Osteoblast (primary cell): ENCODE measurements at regions not wholly inside any gene's neighbourhood (a gene's known extent, or its start where the extent isn't known, plus 50 kb on each side); places are given as distances from the start of the nearest gene placed in this dataset.

ENCODE experiments used
- DNase-seq: peaks from one replicate; pipeline ENCODE4 v3.0.0; 2011; ENCODE audit warnings: low spot score, mixed read lengths; ENCODE audit not compliant: insufficient read length; ENCODE audit errors: missing footprints
- H2AFZ ChIP-seq: 2 replicates; pipeline ENCODE4 v1.6.0; 2011; ENCODE audit warnings: mild to moderate bottlenecking, low read length
- H3K27ac ChIP-seq: 2 replicates; pipeline ENCODE4 v1.5.1; 2011; ENCODE audit warnings: mild to moderate bottlenecking, low read depth, low read length, moderate library complexity
- H3K27me3 ChIP-seq: 2 replicates; pipeline ENCODE4 v1.6.0; 2012; ENCODE audit warnings: mild to moderate bottlenecking, control low read depth, inconsistent platforms, low read length, moderate library complexity; ENCODE audit not compliant: insufficient read depth
- H3K36me3 ChIP-seq: 2 replicates; pipeline ENCODE4 v1.5.1; 2011; ENCODE audit warnings: mild to moderate bottlenecking, low read length, control low read depth, moderate library complexity; ENCODE audit not compliant: insufficient read depth
- H3K4me1 ChIP-seq: 2 replicates; pipeline ENCODE4 v1.5.1; 2011; ENCODE audit warnings: mild to moderate bottlenecking, low read length, control low read depth, moderate library complexity; ENCODE audit not compliant: insufficient read depth
- H3K4me2 ChIP-seq: 2 replicates; pipeline ENCODE4 v1.6.0; 2011; ENCODE audit warnings: mild to moderate bottlenecking, low read length; ENCODE audit not compliant: insufficient read depth
- H3K4me3 ChIP-seq: fragments of 200-600 bp; sonication (generic); 3 replicates; pipeline ENCODE4 v1.5.1; 2012; ENCODE audit warnings: mild to moderate bottlenecking, low read length, inconsistent platforms; ENCODE audit not compliant: insufficient read depth
- H3K79me2 ChIP-seq: 2 replicates; pipeline ENCODE4 v1.6.0; 2012; ENCODE audit warnings: mild to moderate bottlenecking, low read length, control low read depth, inconsistent platforms; ENCODE audit not compliant: insufficient read depth
- H3K9me3 ChIP-seq: 2 replicates; pipeline ENCODE4 v1.5.1; 2011; ENCODE audit warnings: low read depth, low read length, control low read depth
- H4K20me1 ChIP-seq: 2 replicates; pipeline ENCODE4 v1.6.0; 2012; ENCODE audit warnings: mild to moderate bottlenecking, low read length, control low read depth; ENCODE audit not compliant: insufficient read depth
- CTCF ChIP-seq: IDR thresholded peaks from 2 replicates; pipeline ENCODE4 v1.5.1; 2011; ENCODE audit warnings: mild to moderate bottlenecking, low read depth, low read length, moderate library complexity; ENCODE audit errors: extremely low read depth

DNA sequence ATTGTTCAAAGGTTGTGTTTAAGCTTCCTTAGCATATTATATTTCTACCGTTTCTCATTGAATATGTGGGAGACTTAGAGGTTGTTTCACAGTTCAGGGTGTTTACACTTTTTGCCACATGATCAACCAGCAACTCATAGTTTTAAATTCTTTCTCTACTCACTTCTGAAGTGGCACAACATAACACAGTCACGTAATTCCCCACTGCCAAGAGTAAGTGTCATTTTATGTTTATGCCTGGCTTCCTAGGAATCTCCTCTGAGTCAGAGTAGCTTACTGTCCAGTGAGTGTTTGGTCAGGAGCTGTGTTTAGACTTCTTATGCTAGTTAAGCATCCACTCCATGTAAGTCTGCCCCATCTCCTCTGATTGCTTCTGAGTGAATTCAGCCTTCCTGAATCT lies 520.8 kb upstream of the KIRREL3 start:
- H3K4me1 ChIP-seq: no peaks in the 10 kb centered on the region
- no peaks in the 10 kb centered on the region for H4K20me1 ChIP-seq
- no peaks in the 10 kb centered on the region for H3K79me2 ChIP-seq
- H3K36me3 ChIP-seq: no peaks in the 10 kb centered on the region
- H3K27me3 ChIP-seq: no peaks in the 10 kb centered on the region
- H3K4me2 ChIP-seq: no peak overlapping the region
- no peak overlapping the region for H2AFZ ChIP-seq
- H3K27ac ChIP-seq: no peak overlapping the region
- no peak for DNase-seq
- no peak for TF ChIP-seq CTCF
- no peaks in the 10 kb centered on the region for H3K9me3 ChIP-seq
- no peak overlapping the region for H3K4me3 ChIP-seq

DNA sequence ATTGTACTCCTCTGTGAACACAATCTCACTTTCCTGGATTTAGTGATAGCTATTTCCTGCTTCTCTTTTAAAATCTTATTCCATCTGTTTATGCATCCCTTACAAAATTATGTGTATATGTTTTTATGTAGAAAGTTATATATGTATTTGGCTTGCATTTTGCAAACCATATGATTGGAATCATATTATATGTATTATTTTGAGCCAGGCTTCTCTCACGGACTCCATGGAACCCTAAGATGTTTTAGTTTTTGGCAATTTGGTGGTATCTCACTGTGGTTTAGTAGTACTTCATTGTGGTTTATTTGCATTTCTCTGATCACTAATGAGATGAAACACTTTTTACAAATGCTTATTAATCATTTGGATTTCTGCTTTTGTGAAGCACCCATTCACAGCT lies 507.3 kb upstream of the KIRREL3 start:
- Histone ChIP-seq H3K27me3 (no peaks in the 10 kb centered on the region), H2AFZ (no peak overlapping the region), H3K27ac (no peak overlapping the region), H3K79me2 (no peaks in the 10 kb centered on the region), H3K4me2 (no peak overlapping the region), H3K4me1 (no peaks in the 10 kb centered on the region), H4K20me1 (no peaks in the 10 kb centered on the region), H3K4me3 (no peak overlapping the region), H3K9me3 (no peaks in the 10 kb centered on the region), H3K36me3 (no peaks in the 10 kb centered on the region)
- no peak for TF ChIP-seq CTCF
- DNase-seq: no peak

DNA sequence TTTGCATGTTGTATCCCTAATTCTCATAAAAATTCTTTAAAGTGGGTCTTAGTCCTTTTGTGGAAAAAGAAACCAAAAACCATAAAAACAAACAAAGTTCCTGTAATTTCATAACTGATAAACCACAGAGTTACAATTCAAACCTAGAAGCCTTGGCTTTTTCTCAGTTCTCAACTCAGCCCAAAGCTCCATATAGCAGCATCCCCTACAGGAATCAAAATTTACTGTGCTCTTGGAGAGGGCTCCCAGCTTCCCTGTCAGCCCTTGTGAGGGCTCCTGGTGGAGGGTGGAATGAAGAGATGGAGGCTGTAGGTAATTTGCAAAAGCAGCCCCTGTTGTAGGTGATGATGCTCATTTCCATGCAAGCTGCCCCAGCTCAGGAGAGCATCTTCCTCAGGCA lies 506.1 kb upstream of the KIRREL3 start:
- H3K36me3 ChIP-seq: no peaks in the 10 kb centered on the region
- no peaks in the 10 kb centered on the region for H4K20me1 ChIP-seq
- no peak for TF ChIP-seq CTCF
- H3K4me2 ChIP-seq: no peak overlapping the region
- DNase-seq: no peak
- no peaks in the 10 kb centered on the region for H3K79me2 ChIP-seq
- H3K27ac ChIP-seq: no peak overlapping the region
- no peaks in the 10 kb centered on the region for H3K4me1 ChIP-seq
- no peak overlapping the region for H2AFZ ChIP-seq
- H3K4me3 ChIP-seq: no peak overlapping the region
- no peaks in the 10 kb centered on the region for H3K27me3 ChIP-seq
- H3K9me3 ChIP-seq: no peaks in the 10 kb centered on the region

DNA sequence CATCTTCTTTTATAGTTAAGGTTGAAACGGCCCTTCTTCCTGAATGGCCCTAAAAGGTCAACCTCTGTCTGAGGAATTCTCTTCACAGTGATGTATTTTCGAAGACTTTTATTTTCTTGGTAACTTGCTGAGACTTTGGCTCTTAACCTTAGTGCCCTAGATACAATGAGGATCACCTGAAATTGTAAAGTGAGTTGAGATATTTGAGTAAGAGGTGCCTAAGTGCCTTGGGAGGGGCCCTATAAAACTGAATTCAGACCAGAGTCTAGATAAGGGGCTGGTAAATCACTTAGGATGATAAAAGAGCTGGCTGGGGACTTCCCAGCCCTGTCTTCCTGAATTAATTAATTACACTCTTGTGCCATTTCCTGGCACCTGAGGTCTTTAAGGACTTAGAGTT lies 505.6 kb upstream of the KIRREL3 start:
- Histone ChIP-seq H3K4me2 (no peak overlapping the region), H3K79me2 (no peaks in the 10 kb centered on the region), H3K36me3 (no peaks in the 10 kb centered on the region), H4K20me1 (no peaks in the 10 kb centered on the region), H2AFZ (no peak overlapping the region), H3K27ac (no peak overlapping the region), H3K4me3 (no peak overlapping the region), H3K27me3 (no peaks in the 10 kb centered on the region), H3K4me1 (no peaks in the 10 kb centered on the region), H3K9me3 (no peaks in the 10 kb centered on the region)
- no peak for DNase-seq
- no peak for TF ChIP-seq CTCF
